SK-N-SH treated with all-trans-retinoic acid at 6 μM for 48 hours (cell line): ENCODE measurements at regions not wholly inside any gene's neighbourhood (a gene's known extent, or its start where the extent isn't known, plus 50 kb on each side); places are given as distances from the start of the nearest gene placed in this dataset.

Experiments used
- ATAC-seq: fragments of 200-7000 bp; cut with Tn5 transposase; 3 replicates; pipeline ENCODE4 v1.9.1; 2020; ENCODE audit warnings: mild to moderate bottlenecking, moderate library complexity
- ARNTL ChIP-seq: fragments of 450-650 bp; formaldehyde crosslinking; IDR thresholded peaks from 2 replicates; pipeline ENCODE4 v1.5.0; 2020; ENCODE audit warnings: low read depth, mild to moderate bottlenecking, moderate library complexity, borderline replicate concordance
- CREB5 ChIP-seq: fragments of 250-450 bp; sonication (Bioruptor Pico); IDR thresholded peaks from 2 replicates; pipeline ENCODE4 v1.5.1; 2020; ENCODE audit warnings: low read depth, mild to moderate bottlenecking, moderate library complexity
- CSDC2 ChIP-seq: fragments of 250-450 bp; sonication (Bioruptor Pico); IDR thresholded peaks from 2 replicates; pipeline ENCODE4 v1.5.0; 2020; ENCODE audit warnings: mild to moderate bottlenecking, moderate library complexity
- CSRNP3 ChIP-seq: fragments of 250-450 bp; sonication (Bioruptor Pico); IDR thresholded peaks from 2 replicates; pipeline ENCODE4 v1.5.1; 2021; ENCODE audit warnings: mild to moderate bottlenecking, moderate library complexity
- ESRRG ChIP-seq: fragments of 250-450 bp; sonication (Bioruptor Pico); IDR thresholded peaks from 2 replicates; pipeline ENCODE4 v1.6.1; 2021; ENCODE audit warnings: mild to moderate bottlenecking
- GLIS3 ChIP-seq: fragments of 250-450 bp; sonication (Bioruptor Pico); IDR thresholded peaks from 2 replicates; pipeline ENCODE4 v1.5.0; 2020; ENCODE audit warnings: mild to moderate bottlenecking, moderate library complexity
- ISL1 ChIP-seq: fragments of 250-450 bp; sonication (Bioruptor Pico); IDR thresholded peaks from 2 replicates; pipeline ENCODE4 v2.1.2; 2022; ENCODE audit warnings: mild to moderate bottlenecking, moderate library complexity
- OSR1 ChIP-seq: fragments of 250-450 bp; sonication (Bioruptor Pico); IDR thresholded peaks from 2 replicates; pipeline ENCODE4 v1.8.0; 2022; ENCODE audit warnings: moderate library complexity, mild to moderate bottlenecking, inconsistent platforms
- POU6F1 ChIP-seq: fragments of 250-450 bp; sonication (Bioruptor Pico); IDR thresholded peaks from 2 replicates; pipeline ENCODE4 v1.8.0; 2021; ENCODE audit warnings: low read depth, mild to moderate bottlenecking, moderate library complexity, borderline replicate concordance
- PPARA ChIP-seq: fragments of 250-450 bp; sonication (Bioruptor Pico); IDR thresholded peaks from 2 replicates; pipeline ENCODE4 v1.5.0; 2020; ENCODE audit warnings: mild to moderate bottlenecking, borderline replicate concordance
- RARB ChIP-seq: fragments of 250-450 bp; sonication (Bioruptor Pico); IDR thresholded peaks from 2 replicates; pipeline ENCODE4 v1.8.0; 2021; ENCODE audit warnings: mild to moderate bottlenecking, moderate library complexity
- SNAI2 ChIP-seq: fragments of 250-450 bp; sonication (Bioruptor Pico); IDR thresholded peaks from 2 replicates; pipeline ENCODE4 v1.5.0; 2020; ENCODE audit warnings: mild to moderate bottlenecking, moderate library complexity
- TCF4 ChIP-seq: fragments of 250-450 bp; sonication (Bioruptor Pico); IDR thresholded peaks from 2 replicates; pipeline ENCODE4 v1.8.0; 2021; ENCODE audit warnings: mild to moderate bottlenecking, moderate library complexity, borderline replicate concordance
- TOX ChIP-seq: fragments of 250-450 bp; sonication (Bioruptor Pico); IDR thresholded peaks from 2 replicates; pipeline ENCODE4 v1.8.0; 2021; ENCODE audit warnings: mild to moderate bottlenecking, moderate library complexity, borderline replicate concordance
- TSHZ2 ChIP-seq: fragments of 250-450 bp; sonication (Bioruptor Pico); IDR thresholded peaks from 2 replicates; pipeline ENCODE4 v1.5.0; 2020; ENCODE audit warnings: mild to moderate bottlenecking, moderate library complexity
- ZC3H10 ChIP-seq: fragments of 250-450 bp; sonication (Bioruptor Pico); IDR thresholded peaks from 2 replicates; pipeline ENCODE4 v1.5.1; 2021; ENCODE audit warnings: mild to moderate bottlenecking, moderate library complexity
- ZFP3 ChIP-seq: fragments of 250-450 bp; sonication (Bioruptor Pico); IDR thresholded peaks from 2 replicates; pipeline ENCODE4 v1.5.0; 2020; ENCODE audit warnings: mild to moderate bottlenecking, moderate library complexity
- ZFP30 ChIP-seq: fragments of 450-650 bp; formaldehyde crosslinking; IDR thresholded peaks from 2 replicates; pipeline ENCODE4 v1.5.0; 2022; ENCODE audit warnings: mild to moderate bottlenecking, moderate library complexity
- ZNF565 ChIP-seq: fragments of 450-650 bp; formaldehyde crosslinking; conservative IDR thresholded peaks from 2 replicates; pipeline ENCODE4 v1.5.0; 2020; ENCODE audit warnings: low read depth, mild to moderate bottlenecking, moderate library complexity
- ZNF70 ChIP-seq: fragments of 450-650 bp; formaldehyde crosslinking; IDR thresholded peaks from 2 replicates; pipeline ENCODE4 v1.5.0; 2020; ENCODE audit warnings: mild to moderate bottlenecking, moderate library complexity
- ZNF8 ChIP-seq: fragments of 450-650 bp; formaldehyde crosslinking; IDR thresholded peaks from 2 replicates; pipeline ENCODE4 v1.5.0; 2020; ENCODE audit warnings: mild to moderate bottlenecking, moderate library complexity

GRCh38 chr2:125942585-125943424 lies 713.2 kb upstream of the GYPC start:
- TF ChIP-seq ZFP30 (no peak), ZNF8 (CRISPR knock-in tag) (no peak), PPARA (no peak), GLIS3 (CRISPR knock-in tag) (no peak), ISL1 (CRISPR knock-in tag) (no peak), ARNTL (no peak), ZNF565 (CRISPR knock-in tag) (no peak), RARB (CRISPR knock-in tag) (no peak), ZC3H10 (CRISPR knock-in tag) (no peak), POU6F1 (CRISPR knock-in tag) (no peak), ZNF70 (CRISPR knock-in tag) (no peak), CREB5 (no peak), ZFP3 (CRISPR knock-in tag) (no peak), SNAI2 (CRISPR knock-in tag) (no peak), OSR1 (CRISPR knock-in tag) (no peak)
- ATAC-seq = no peak

GRCh38 chr2:125959047-125959446 lies 696.9 kb upstream of the GYPC start:
- no peak for ATAC-seq
- TF ChIP-seq CSRNP3 (CRISPR knock-in tag) (no peak), PPARA (no peak), ZFP3 (CRISPR knock-in tag) (no peak), RARB (CRISPR knock-in tag) (no peak), OSR1 (CRISPR knock-in tag) (no peak), CREB5 (no peak), CSDC2 (CRISPR knock-in tag) (no peak), ZNF70 (CRISPR knock-in tag) (no peak), TCF4 (CRISPR knock-in tag) (no peak), TSHZ2 (CRISPR knock-in tag) (no peak), ISL1 (CRISPR knock-in tag) (no peak), ZNF565 (CRISPR knock-in tag) (no peak), TOX (CRISPR knock-in tag) (no peak), SNAI2 (CRISPR knock-in tag) (no peak), ESRRG (CRISPR knock-in tag) (no peak), ARNTL (no peak), ZNF8 (CRISPR knock-in tag) (no peak), POU6F1 (CRISPR knock-in tag) (no peak)
